Bone marrow (tissue), 2 donors: ENCODE measurements at regions not wholly inside any gene's neighbourhood (a gene's known extent, or its start where the extent isn't known, plus 50 kb on each side); places are given as distances from the start of the nearest gene placed in this dataset.

Experiments
- DNase-seq, 2 donors: peaks; one replicate each; lab custom pipeline; 2025; lab: John Stamatoyannopoulos, UW

DNA sequence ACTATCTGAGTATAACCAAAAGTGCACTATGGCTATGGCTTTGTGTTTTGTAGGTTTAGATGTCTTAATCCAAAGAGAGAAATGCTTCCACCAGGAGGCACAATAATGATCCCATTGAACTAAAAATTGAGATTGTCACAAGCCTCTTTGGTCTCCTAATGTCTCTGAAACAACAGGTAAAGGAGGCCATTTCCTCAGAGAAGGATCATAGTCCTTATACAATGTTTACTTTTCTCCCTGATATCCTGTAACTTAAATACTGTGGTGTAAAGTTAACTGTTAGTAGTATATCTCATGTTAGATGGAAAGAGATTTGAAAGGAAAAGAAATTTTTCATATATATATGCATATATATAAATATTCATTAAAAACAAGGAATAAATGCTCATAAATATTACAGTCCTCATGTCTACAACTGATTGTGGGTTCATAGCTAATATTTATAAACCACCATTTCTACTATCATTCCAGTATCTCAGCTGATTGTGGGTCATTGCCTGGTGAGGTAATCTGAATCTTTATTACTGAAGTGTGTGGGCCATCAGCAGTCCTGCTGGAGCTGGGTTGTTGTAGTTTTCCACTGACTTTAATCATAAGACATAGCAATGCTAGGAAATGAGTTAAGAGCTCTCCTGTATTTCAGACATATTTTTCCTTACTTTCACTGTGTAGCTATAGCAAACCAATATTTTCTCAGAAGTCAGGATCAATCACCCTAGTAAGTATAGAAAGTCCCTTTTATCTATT lies 1230.4 kb downstream of the PCDH18 start:
- no peak for DNase-seq

- no peak for DNase-seq
Observed at GRCh38 chr4:136283977-136284376, 1248.3 kb downstream of the PCDH18 start.

- no peak for DNase-seq
Observed at GRCh38 chr4:136281889-136282288, 1250.4 kb downstream of the PCDH18 start.

DNA sequence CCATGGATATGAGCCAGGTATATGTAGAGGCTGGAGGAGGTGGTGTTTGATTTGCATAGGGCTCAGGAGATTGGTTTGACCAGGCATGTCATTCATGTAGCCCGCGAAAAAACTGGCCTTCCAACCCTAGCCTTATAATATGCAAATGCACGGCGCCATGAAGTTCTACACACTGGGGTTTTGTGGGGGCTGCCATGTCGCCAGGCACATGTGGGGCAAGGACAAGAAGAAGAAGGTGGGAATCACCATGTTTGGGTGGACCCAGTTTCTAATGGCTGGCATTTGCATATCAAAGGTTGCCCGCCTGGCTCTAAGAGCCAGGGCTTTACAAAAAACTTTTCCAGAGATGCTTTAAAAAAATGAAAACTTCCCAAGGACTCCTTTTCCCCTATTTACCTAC lies 1251.0 kb downstream of the PCDH18 start:
- no peak for DNase-seq

DNA sequence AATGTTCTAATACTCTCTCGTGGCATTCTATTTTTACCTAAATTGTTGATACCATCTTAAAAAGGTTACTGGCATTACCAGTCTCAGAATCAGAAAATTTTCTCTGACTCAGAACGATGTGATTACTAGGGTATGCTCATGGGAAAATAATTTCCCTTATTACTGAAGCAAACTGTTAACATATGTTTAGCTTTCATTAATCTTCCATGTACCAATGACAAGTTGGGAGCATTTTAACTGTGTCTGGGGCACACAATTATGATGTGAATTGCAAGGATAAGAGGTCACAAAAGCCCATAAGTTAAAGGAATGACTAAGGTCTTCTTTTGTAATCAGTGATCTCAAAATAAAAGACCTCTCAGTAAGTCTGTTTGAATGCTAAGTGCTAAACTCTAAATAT lies 1254.6 kb downstream of the PCDH18 start:
- no peak for DNase-seq

DNA sequence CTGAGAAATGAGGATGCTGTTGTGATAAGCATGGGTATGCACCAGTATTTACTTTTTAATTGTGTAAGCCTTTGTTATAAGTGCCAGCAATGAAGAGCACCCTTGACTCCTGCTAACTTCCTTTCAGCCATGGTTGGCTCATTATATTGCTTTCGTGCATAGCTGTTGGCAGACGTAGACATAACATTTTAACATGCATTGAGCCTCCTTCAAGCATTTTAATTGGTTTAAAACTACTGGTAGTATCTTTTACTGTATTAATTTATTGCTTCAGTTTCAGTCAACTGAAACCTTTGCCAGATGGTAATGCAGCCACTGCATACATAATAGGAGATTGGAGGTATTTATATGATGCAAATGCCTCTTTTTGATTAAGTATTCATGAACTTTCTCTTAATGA lies 1285.4 kb downstream of the PCDH18 start:
- DNase-seq = no peak

DNA sequence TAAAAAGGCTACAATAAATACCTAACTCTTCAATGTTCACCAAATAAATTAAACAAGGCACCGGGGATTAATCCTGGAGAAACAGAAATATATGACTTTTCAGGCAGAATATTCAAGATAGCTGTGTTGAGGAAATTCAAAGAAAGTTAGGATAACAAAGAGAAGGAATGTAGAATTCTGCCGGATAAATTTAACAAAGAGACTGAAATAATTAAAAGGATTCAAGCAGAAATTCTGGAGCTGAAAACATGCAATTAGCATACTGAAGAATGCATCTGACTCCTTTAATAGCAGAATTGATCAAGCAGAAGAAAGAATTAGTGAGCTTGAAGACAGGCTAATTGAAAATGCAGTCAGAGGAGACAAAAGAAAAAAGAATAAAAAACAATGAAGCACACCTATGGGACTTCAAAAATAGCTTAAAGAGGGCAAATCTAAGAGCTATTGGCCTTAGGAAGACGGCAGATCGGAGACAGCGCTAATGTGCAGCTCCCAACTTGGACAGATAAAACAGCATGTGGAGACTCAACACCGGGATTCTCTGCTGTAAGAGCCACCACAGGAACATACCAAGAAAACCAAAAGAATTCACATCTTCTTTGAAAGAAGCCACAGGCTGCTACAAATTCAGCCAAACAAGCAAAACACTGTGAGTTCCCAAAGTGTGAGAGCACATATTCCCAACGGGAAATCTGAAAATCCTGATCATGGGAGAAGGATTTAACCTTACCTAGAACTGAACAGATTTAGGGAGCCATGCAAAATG lies 1290.9 kb downstream of the PCDH18 start:
- DNase-seq = no peak

DNA sequence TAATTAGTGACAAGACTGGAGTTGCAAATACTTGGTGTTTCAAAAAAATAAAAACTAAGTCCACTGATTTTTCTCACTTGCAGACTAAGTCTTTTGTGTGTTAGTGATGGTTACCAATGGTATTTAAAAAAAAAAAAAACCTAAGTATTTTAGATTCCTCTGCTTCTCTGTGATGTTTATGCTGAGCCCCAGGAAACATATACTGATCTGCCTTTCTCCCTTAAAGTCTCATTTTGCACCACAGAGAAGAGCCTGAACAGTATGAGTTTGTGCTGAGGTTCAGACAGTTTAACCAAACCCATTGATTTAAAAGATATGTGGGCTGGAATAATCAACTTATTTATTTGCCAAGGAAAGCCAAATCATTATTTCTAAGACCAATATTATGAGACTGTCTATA lies 1305.0 kb downstream of the PCDH18 start:
- no peak for DNase-seq

GRCh38 chr4:136219592-136220125 lies 1312.6 kb downstream of the PCDH18 start:
- DNase-seq = no peak

DNA sequence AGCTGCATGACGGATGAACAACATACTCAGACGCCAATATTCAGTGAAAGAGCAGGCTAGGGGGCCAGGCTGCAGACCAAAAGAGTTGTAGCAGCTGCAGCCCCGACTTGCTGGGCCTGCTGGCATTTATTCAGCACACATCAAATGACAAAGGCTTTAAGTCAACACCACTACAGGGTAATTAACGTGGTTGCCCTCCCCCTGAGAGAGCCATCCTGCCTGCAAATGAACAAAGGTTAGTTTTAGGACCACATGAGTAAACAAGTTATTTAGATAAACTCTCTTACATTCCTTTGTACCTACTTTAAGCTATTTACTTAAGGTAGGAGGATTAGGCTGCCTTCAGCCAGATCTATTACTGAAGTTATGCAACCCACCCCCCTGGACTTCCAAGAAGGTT lies 1329.1 kb downstream of the PCDH18 start:
- DNase-seq = no peak

GRCh38 chr4:136198358-136198757 lies 1333.9 kb downstream of the PCDH18 start:
- DNase-seq = no peak

DNA sequence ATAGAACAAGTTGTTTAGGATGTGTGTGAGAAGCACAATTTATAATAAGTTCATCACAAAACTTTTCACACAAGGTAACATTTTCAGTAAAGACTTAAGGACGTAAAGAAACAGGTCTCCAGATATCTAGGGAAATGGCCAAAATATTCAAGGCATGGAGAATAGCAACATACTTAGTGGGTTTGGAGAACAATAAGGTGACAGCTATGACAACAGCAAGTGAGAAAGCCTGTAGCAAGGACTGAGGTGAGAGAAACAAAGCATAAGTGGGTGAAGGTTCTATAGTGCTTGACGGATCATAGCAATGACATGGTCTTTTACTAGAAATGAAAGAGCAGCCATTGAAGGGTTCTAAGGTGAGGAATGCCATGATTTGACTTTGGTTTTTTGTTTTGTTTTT lies 1337.3 kb downstream of the PCDH18 start:
- DNase-seq = no peak

GRCh38 chr4:136186650-136187049 lies 1345.6 kb downstream of the PCDH18 start:
- no peak for DNase-seq

DNA sequence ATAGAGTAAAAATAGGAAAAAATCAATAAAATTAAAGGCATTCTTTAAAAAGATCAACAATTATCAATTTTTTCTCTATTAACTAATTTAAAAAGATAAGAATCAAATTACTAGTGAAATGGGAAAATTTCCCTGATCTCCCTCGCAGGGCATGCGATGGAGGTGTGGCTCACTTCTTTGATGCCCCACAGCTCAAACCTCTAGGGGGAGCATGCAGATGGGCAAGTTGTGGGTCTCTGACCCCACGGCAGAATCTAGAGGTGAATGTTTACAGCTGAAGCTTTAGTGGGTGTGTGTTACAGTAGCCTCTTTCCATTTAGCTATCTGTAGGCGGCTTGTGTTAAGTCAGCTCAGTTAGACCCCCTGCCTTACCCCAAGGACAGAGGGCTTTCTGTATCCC lies 1348.8 kb downstream of the PCDH18 start:
- no peak for DNase-seq

GRCh38 chr4:136156947-136157346 lies 1375.3 kb downstream of the PCDH18 start:
- no peak for DNase-seq

- DNase-seq = no peak
Observed at GRCh38 chr4:136150046-136150445, 1382.2 kb downstream of the PCDH18 start.

DNA sequence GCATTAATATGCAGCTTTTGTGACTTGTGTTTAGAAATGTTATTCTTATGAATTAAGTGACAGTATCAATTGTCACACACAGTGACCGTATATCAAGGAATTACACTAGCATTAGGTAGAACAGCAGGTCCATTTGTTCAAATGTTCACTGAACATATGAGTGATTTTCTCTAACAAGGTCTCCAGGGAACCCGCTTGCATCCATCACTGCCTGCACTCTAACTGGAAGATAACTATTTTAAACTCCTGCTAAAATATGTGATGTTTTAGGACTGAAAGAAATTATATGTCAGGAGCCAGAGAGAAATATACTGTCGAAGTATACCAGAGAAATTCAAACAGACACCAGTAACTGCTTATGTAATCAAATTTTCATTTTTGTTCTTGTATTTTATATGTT lies 1395.7 kb downstream of the PCDH18 start:
- no peak for DNase-seq

DNA sequence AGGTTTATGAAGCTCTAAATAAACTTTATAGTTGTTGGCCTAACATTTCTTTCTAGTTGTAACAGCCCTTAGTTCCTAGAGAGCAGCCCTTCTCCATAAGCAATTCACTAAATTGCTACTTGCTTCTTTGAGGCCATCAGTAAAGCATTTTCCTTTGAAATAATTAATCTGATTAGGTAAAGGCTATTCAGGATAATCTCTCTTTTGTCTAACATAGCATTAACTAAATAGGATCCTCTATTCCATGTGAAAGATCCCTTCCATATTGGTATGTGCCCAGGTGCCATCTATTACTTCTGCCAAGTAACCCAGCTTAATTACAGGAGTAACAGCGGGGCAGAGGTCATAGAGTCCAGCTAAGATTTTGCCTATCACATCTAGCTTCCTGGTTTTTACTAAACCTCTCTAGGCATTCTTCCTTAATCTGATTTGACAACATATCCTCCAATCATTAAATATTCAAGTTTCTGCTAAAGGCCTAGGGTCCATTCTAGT lies 1408.0 kb downstream of the PCDH18 start:
- DNase-seq = no peak

DNA sequence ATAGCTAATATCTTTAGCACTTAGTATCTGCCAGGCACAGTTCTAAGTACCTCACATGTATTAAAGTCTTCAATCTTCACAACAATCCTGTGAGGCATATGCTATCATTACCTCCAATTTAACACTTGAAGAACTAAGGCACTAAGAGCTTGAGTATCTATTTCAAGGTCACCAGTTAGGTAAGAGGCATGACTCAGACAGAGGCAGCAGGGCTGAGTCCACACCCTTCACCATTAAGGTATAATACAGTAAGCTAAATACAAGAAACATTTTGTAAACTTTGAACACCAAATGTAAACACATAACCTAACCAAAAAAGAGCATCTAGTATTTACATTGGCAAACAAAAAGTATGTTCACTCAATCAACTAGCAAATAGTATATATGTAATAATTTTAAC lies 1410.9 kb downstream of the PCDH18 start:
- no peak for DNase-seq

DNA sequence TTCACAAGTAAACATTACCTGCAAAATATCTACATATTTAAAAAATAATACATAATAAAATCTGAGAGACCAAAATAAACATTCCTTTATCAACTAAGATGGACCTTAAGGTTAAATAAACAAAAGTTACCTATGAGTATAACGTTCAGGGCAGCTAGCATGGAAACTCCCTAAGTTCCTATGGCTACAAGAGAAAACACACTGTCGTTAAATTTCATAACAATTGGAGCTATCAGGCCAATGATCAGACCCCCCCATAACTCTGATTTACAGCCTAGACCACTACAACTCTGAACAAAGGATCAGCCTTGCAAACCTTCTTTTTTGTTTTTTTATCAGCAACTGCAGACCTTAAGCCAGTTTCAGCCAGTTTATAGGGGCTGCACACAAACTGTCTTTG lies 1418.4 kb downstream of the PCDH18 start:
- no peak for DNase-seq

GRCh38 chr4:136112116-136112515 lies 1420.2 kb downstream of the PCDH18 start:
- DNase-seq = no peak

DNA sequence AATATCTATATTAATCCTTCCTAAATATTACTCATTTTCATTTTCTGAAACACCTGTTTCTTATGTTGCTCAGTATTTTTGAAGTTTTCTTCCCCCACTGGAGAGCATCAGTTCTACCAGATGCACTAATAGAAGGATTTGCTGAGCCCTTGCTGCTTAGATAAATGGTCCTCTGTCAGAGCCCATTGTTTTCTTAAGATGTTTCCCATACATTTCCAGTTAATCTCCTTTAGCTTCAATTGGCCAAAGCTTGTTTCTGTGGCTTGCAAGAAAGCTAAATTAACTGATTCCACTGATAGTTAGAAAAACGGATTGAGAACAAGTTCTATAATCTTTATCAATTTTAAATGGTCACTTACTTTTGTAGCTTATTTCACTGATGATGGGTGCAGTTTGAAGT lies 1425.5 kb downstream of the PCDH18 start:
- no peak for DNase-seq

GRCh38 chr4:136103616-136104015 lies 1428.7 kb downstream of the PCDH18 start:
- DNase-seq = no peak
